ENCODE measurements at regions not wholly inside any gene's neighbourhood (a gene's known extent, or its start where the extent isn't known, plus 50 kb on each side); places are given as distances from the start of the nearest gene placed in this dataset.

DNA sequence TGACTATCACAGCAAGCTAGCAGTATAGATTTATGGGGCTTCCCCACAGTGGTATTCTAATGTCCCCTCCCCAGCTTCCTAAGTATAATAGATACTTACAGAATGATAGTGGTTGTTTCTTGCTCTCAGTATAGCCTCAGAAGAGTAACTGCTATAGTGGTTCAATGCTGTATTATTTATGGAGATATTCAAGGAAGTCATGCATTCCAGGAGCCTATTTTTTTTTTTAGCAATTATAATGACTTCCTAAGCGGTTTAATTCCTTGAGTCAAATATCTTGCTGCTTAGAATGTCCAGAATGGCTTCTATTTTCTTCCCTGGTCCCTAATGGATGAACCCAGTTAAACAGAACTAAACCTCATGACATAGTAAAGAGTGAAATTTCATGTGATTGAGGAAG, 451.5 kb upstream of the SEMA3D start:
- TF ChIP-seq POLR2AphosphoS5 (IDR thresholded peaks at IDR 0.05), result no peak
- TF ChIP-seq, protein P1, sequence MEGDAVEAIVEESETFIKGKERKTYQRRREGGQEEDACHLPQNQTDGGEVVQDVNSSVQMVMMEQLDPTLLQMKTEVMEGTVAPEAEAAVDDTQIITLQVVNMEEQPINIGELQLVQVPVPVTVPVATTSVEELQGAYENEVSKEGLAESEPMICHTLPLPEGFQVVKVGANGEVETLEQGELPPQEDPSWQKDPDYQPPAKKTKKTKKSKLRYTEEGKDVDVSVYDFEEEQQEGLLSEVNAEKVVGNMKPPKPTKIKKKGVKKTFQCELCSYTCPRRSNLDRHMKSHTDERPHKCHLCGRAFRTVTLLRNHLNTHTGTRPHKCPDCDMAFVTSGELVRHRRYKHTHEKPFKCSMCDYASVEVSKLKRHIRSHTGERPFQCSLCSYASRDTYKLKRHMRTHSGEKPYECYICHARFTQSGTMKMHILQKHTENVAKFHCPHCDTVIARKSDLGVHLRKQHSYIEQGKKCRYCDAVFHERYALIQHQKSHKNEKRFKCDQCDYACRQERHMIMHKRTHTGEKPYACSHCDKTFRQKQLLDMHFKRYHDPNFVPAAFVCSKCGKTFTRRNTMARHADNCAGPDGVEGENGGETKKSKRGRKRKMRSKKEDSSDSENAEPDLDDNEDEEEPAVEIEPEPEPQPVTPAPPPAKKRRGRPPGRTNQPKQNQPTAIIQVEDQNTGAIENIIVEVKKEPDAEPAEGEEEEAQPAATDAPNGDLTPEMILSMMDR (IDR thresholded peaks at IDR 0.05 in 8 of 11, conservative IDR thresholded peaks at IDR 0.05 in 3 of 11), result no peak

Data from spleen (tissue), 7 donors.